ENCODE measurements at regions not wholly inside any gene's neighbourhood (a gene's known extent, or its start where the extent isn't known, plus 50 kb on each side); places are given as distances from the start of the nearest gene placed in this dataset.

GRCh38 chr12:126534495-126534894, 1469.3 kb downstream of the AACS start:
- TF ChIP-seq CTCF (conservative IDR thresholded peaks at IDR 0.05; ENCODE audit: low read depth, low read length) (0 out of 2 replicates have a peak, but pooled peaks have one; percentile 11), EZH2 (IDR thresholded peaks at IDR 0.05; ENCODE audit: low read length, unreplicated experiment) (no peak)

All from PC-3 (cell line).